Activated T-helper 2 cell treated with anti-CD3 and anti-CD28 coated beads, Interferon-gamma antibody, Interleukin-2, Interleukin-4, amounts not matched to agents 10 μg/mL and 5 μg/mL and 100 μg/mL, durations not matched to agents 14 hours and 24 hours and 36 hours (primary cell): ENCODE measurements at regions not wholly inside any gene's neighbourhood (a gene's known extent, or its start where the extent isn't known, plus 50 kb on each side); places are given as distances from the start of the nearest gene placed in this dataset.

Experiments used
- DNase-seq: peaks from one replicate; pipeline ENCODE4 v3.0.0; 2021; ENCODE audit warnings: low spot score
- H3K27ac Mint-ChIP-seq: one replicate; pipeline ENCODE4 v1.8.0; 2021; ENCODE audit warnings: mixed read lengths
- H3K27me3 Mint-ChIP-seq: one replicate; pipeline ENCODE4 v1.8.0; 2021; ENCODE audit warnings: low read depth, mixed read lengths
- H3K36me3 Mint-ChIP-seq: one replicate; pipeline ENCODE4 v1.8.0; 2021; ENCODE audit warnings: low read depth, mixed read lengths
- H3K4me1 Mint-ChIP-seq: one replicate; pipeline ENCODE4 v1.8.0; 2021; ENCODE audit warnings: low read depth, mixed read lengths
- H3K4me3 Mint-ChIP-seq: one replicate; pipeline ENCODE4 v1.8.0; 2021; ENCODE audit warnings: low read depth, mild to moderate bottlenecking, moderate library complexity, mixed read lengths
- H3K9me3 Mint-ChIP-seq: one replicate; pipeline ENCODE4 v1.8.0; 2021; ENCODE audit warnings: mixed read lengths
- intact Hi-C: fragments of 100-400 bp; cut with micrococcal nuclease; formaldehyde crosslinking; loops from one replicate; pipeline ENCODE4 v1.15.1; 2023

DNA sequence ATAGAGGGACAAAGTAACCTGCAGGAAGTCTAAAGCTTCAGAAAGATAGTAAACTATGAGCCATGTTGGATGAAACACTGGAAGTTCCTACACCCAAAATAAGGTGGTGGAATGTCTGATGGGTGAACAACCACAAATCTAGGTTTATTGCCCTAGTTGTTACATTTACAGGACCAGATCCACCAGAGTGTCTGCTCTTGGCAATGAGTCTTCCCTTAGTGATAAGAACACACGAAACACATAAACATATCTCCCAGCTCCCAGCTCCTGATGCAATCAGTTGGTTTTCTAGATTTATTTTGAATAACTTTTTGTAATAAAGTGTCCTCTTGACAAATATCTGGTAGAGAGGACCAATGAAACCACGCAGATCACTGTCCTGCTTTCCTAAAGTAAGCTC, 329.7 kb upstream of the WWC1 start:
- Mint-ChIP-seq H3K27ac (no peak overlapping the region), H3K36me3 (no peaks in the 10 kb centered on the region), H3K4me1 (no peaks in the 10 kb centered on the region), H3K27me3 (no peaks in the 10 kb centered on the region), H3K9me3 (no peaks in the 10 kb centered on the region), H3K4me3 (no peak overlapping the region)
- intact Hi-C loops, result no loop called here
- no peak for DNase-seq

DNA sequence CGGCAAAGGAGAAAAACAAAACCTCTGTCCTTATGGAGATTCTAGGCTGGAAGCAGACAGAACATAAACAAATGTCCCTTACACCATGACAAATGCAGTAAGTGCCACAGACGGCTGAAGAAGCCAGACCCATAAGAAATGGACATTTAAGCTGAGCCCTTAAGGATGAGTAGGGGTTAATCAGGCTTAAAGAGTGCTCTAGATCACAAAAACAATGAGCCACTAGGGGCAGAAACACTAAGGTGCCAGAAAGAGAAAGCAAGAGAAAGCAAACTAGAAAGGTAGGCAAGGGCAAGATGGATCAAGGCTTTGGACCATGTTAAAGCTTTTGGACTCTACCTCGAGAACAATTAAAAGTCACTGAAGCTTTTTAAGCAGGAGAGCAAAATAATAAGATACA, 326.9 kb upstream of the WWC1 start:
- no peak for DNase-seq
- Mint-ChIP-seq H3K4me1 (no peaks in the 10 kb centered on the region), H3K4me3 (no peak overlapping the region), H3K27me3 (no peaks in the 10 kb centered on the region), H3K36me3 (no peaks in the 10 kb centered on the region), H3K27ac (no peak overlapping the region), H3K9me3 (no peaks in the 10 kb centered on the region)
- intact Hi-C loops, result no loop called here

DNA sequence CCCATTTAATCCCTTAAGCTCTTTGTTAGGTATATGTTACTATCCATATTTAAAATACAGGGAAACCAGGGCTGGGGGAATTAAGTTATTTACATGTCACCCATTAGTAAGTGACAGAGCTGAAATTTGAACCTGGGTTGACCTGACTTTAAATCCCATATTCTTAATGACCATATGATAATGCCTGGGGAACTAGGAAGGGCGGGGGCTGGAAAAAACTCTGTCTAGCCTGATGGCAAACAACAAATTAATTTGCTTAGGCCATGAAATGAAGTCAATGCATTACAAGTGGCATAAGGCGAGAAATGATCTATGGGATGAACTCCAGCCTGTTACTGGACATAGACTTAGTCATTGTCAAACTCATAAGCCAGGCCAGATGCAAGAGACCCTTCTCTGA, 325.7 kb upstream of the WWC1 start:
- H3K9me3 Mint-ChIP-seq, result no peaks in the 10 kb centered on the region
- no peaks in the 10 kb centered on the region for H3K4me1 Mint-ChIP-seq
- intact Hi-C loops, result no loop called here
- H3K4me3 Mint-ChIP-seq, result no peak overlapping the region
- no peak for DNase-seq
- no peaks in the 10 kb centered on the region for H3K27me3 Mint-ChIP-seq
- no peak overlapping the region for H3K27ac Mint-ChIP-seq
- H3K36me3 Mint-ChIP-seq, result no peaks in the 10 kb centered on the region

DNA sequence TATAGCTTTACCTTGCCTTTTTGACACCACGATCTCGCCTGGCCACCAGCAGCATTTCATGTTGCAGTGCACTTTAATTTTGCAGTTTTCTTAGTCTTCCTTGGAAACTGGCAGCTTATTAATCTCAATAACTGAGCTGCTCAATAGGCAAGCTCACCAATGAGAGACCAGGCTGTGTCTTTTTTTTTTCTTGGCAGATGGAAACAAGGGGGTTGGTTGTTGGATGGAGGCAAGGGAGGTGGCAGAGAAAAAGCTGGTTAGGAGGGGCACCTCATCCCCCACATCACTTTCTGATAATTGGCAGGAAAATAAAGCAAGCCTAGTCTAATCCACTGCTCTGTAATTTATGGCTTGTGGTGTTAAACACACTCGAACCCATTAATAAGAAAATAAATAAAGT, 324.5 kb upstream of the WWC1 start:
- Mint-ChIP-seq H3K9me3 (no peaks in the 10 kb centered on the region), H3K4me3 (no peak overlapping the region), H3K27ac (no peak overlapping the region), H3K36me3 (no peaks in the 10 kb centered on the region), H3K4me1 (no peaks in the 10 kb centered on the region), H3K27me3 (no peaks in the 10 kb centered on the region)
- no peak for DNase-seq
- intact Hi-C loops, result no loop called here

DNA sequence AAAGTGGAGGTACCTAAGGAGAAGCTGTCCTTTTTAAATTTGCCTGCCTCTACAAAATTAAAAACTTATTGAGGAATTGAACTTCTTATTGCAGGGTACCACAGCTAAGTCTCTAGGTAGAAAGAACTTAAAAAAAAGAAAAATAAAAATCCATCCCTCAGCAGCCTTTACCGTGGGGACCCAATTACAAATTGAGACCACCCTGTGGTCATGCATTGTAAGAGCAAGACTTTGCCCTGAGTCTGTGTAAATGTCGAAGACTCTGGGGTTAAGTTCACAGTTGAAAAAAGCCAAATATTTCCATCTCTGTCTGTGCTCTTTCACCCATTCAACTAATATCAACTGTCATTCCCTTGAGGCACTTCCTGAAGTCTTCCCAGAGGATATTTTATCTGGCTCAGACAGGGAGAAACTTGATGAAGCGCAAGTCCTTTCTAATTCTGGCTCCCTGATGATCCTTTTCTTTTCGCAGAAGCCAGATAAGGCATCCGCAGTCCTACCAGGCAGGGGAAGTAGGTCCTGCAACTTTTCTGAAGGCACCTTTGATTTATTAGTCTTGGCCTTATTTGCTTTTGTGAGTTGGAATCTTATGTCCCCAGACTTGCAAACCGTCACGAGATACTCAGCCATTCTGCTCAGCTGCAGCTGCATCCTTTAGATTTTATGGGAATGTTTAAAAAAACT, 323.8 kb upstream of the WWC1 start:
- H3K27ac Mint-ChIP-seq, result no peak overlapping the region
- no peak overlapping the region for H3K4me3 Mint-ChIP-seq
- no peaks in the 10 kb centered on the region for H3K4me1 Mint-ChIP-seq
- no peaks in the 10 kb centered on the region for H3K27me3 Mint-ChIP-seq
- no peak for DNase-seq
- intact Hi-C loops, result no loop called here
- no peaks in the 10 kb centered on the region for H3K9me3 Mint-ChIP-seq
- no peaks in the 10 kb centered on the region for H3K36me3 Mint-ChIP-seq

DNA sequence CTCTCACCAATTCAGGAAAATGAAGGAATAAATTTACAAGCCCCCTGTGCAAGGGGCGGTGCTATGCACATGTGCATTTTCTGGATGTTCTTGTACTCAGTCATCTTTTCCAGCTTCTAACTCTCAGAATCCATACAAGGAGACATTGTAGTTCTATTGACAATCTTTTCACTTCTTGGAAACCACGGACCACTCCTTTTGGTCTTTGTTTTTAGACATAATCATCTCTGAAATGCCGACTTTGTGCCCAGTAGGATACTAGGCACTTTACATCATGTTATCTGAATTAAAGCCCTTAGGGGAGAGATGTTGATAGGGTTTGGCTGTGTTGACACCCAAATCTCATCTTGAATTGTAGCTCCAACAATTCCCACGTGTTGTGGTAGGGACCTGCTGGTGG, 322.6 kb upstream of the WWC1 start:
- intact Hi-C loops, result no loop called here
- no peak for DNase-seq
- Mint-ChIP-seq H3K27ac (no peak overlapping the region), H3K4me3 (no peak overlapping the region), H3K4me1 (no peaks in the 10 kb centered on the region), H3K36me3 (no peaks in the 10 kb centered on the region), H3K27me3 (no peaks in the 10 kb centered on the region), H3K9me3 (no peaks in the 10 kb centered on the region)

DNA sequence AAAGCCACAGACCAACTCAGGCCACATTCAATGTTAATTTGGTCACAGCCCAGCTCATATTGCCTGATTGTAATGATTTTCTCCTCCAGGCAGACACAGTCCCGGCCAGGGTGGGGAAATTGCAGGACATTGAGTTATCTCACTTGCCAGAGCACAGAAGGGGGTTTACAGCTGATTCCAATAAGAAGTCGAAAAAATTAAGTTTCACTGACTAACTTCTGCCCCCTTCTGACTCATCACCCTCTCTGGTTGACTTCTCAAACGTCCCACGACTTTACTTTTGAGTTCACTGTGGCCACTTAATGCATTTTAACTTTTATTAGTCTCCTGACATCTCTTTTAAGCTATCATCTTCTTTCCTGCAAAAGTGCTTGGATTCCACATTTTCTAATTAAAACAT, 321.4 kb upstream of the WWC1 start:
- Mint-ChIP-seq H3K36me3 (no peaks in the 10 kb centered on the region), H3K4me3 (no peak overlapping the region), H3K27ac (no peak overlapping the region), H3K9me3 (no peaks in the 10 kb centered on the region), H3K4me1 (no peaks in the 10 kb centered on the region), H3K27me3 (no peaks in the 10 kb centered on the region)
- intact Hi-C loops, result no loop called here
- DNase-seq, result no peak

DNA sequence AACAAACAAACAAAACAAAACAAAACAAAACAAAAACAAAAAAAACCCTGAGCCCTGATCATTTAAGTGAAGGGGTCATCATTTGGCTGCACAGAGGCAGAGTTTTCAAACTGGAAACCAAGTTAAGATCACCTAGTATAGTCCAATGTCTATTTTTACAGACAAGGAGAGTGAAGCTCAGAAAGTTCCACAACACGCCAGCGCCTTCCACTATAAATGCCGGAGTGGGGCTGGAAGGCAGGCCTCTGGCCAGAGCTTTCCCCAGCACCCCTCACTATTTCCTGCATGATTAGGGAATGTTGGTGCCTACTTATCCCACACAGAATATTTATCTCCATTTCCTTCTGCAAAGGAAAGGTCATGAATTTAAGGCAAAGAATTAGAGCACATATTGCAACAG, 319.7 kb upstream of the WWC1 start:
- H3K36me3 Mint-ChIP-seq, result no peaks in the 10 kb centered on the region
- no peak overlapping the region for H3K27ac Mint-ChIP-seq
- H3K4me3 Mint-ChIP-seq, result no peak overlapping the region
- no peak for DNase-seq
- H3K27me3 Mint-ChIP-seq, result no peaks in the 10 kb centered on the region
- intact Hi-C loops, result no loop called here
- H3K9me3 Mint-ChIP-seq, result no peaks in the 10 kb centered on the region
- H3K4me1 Mint-ChIP-seq, result no peaks in the 10 kb centered on the region

DNA sequence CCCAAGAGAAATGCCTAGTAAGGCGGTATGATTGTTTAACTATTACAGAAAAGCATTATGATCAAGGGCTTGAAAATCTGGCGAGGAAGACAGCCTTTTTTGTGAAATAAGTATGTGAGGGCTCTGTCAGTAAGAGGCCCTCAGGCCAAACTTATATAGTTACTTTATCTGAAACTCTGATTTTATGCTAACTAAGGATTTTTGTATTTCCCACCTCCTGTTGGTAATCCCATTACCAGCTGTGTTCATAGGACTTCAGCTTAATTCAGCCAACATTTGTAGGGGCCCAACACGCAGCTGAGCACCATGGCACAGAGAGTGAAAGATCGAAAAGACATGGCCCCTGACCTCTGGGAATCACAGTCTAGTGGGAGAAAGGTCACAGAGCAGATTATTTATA, 318.3 kb upstream of the WWC1 start:
- H3K36me3 Mint-ChIP-seq, result no peaks in the 10 kb centered on the region
- intact Hi-C loops, result no loop called here
- H3K27me3 Mint-ChIP-seq, result no peaks in the 10 kb centered on the region
- H3K4me1 Mint-ChIP-seq, result no peaks in the 10 kb centered on the region
- no peak for DNase-seq
- no peaks in the 10 kb centered on the region for H3K9me3 Mint-ChIP-seq
- H3K4me3 Mint-ChIP-seq, result no peak overlapping the region
- H3K27ac Mint-ChIP-seq, result no peak overlapping the region

DNA sequence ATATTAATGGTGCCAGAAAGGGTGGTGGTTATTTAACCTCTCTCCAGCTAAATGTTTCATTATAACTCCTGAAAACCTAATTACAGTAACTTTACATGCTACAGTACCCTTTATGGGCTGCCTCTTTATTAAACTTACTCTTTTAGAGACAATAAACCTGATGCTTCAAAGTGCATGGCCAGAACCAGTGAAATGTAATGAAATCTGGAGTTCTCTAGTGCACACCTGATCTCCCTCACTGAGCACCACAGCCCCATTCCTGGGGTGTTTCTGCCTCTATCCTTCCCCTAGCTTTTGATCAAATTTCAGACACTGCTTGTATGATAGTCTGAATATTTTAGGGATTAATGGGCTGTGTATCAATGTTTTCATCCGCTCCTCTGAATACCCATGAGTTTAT, 306.5 kb upstream of the WWC1 start:
- Mint-ChIP-seq H3K9me3 (no peaks in the 10 kb centered on the region), H3K36me3 (no peaks in the 10 kb centered on the region), H3K27me3 (no peaks in the 10 kb centered on the region), H3K27ac (no peak overlapping the region), H3K4me1 (no peaks in the 10 kb centered on the region), H3K4me3 (no peak overlapping the region)
- no peak for DNase-seq
- intact Hi-C loops, result no loop called here

DNA sequence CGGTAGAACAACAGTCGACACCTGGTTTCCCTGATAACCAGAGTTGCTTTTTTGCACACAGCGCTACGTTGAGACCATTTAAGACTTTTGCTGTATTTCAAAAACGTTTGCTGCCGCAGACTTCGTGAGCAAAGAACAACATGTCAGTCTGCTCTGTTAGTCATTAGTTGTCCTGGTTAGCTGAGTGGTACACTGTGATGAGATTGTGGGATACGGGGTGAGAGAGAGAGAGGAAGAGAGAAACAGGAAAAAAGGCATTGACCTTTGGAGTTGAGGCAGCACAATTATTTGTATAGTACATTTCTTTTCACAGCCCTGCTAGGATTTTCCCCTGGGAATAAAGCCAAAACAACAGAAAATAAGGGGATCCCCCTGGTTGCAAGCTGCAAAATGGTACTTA, 306.1 kb upstream of the WWC1 start:
- no peaks in the 10 kb centered on the region for H3K9me3 Mint-ChIP-seq

DNA sequence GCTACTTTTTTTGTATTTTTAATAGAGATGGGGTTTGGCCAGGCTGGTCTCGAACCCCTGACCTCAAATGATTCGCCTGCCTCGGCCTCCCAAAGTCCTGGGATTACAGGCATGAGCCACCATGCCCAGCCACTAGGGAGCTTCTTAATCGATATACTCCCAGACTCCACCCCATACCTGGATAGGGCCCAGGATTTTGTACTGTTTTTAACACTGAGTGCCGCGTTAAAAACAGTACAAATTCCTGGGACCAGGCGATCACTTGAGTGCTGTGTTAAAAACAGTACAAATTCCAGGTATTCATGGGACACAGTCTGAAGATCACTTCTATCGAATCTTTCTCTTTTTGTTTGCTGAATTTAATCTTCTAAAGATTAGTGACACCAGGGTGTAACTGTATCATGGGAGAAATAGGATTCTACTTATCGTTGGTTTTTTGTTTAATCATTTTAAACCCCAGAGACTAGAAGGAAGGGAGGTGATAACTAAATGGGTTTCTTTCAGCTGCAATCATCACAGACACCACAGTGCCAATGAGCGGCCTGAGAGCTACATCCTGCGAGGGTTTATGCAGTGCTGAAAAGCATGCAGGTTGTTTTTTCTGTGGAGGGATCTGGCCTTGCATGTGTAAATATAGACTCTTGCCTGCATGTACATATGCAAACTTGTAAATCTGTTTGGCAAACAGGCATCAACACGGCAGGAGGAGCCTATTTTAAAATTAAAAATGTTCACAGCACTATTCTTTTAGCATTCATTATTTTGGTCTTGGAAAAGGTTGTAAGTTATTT, 303.8 kb upstream of the WWC1 start:
- Mint-ChIP-seq H3K36me3 (no peaks in the 10 kb centered on the region), H3K27ac (no peak overlapping the region), H3K9me3 (no peaks in the 10 kb centered on the region), H3K27me3 (no peaks in the 10 kb centered on the region), H3K4me3 (no peak overlapping the region), H3K4me1 (no peaks in the 10 kb centered on the region)
- no peak for DNase-seq
- intact Hi-C loops, result no loop called here

More for the DNA sequence above, 306.1 kb upstream of the WWC1 start:
- no peaks in the 10 kb centered on the region for H3K27me3 Mint-ChIP-seq
- no peaks in the 10 kb centered on the region for H3K4me1 Mint-ChIP-seq
- no peak overlapping the region for H3K4me3 Mint-ChIP-seq
- H3K27ac Mint-ChIP-seq, result no peak overlapping the region
- DNase-seq, result no peak
- intact Hi-C loops, result no loop called here
- H3K36me3 Mint-ChIP-seq, result no peaks in the 10 kb centered on the region

DNA sequence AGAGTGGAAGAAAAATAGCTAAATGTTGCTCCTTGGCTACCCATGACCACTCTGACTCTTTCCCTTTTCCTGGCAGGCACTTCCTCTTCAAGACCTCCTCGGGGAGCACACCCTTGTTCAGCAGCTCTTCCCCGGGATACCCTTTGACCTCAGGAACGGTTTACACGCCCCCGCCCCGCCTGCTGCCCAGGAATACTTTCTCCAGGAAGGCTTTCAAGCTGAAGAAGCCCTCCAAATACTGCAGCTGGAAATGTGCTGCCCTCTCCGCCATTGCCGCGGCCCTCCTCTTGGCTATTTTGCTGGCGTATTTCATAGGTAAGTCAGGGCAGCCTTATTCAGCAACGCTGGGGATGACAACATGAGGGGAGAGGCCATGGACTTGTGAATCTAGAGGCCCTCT, 298.6 kb upstream of the WWC1 start:
- intact Hi-C loops, result no loop called here
- H3K27me3 Mint-ChIP-seq, result no peaks in the 10 kb centered on the region
- H3K27ac Mint-ChIP-seq, result no peak overlapping the region
- DNase-seq, result no peak
- H3K36me3 Mint-ChIP-seq, result no peaks in the 10 kb centered on the region
- H3K4me3 Mint-ChIP-seq, result no peak overlapping the region
- H3K4me1 Mint-ChIP-seq, result no peaks in the 10 kb centered on the region
- H3K9me3 Mint-ChIP-seq, result no peaks in the 10 kb centered on the region
